ENCODE measurements at regions not wholly inside any gene's neighbourhood (a gene's known extent, or its start where the extent isn't known, plus 50 kb on each side); places are given as distances from the start of the nearest gene placed in this dataset.

- no peak for DNase-seq (ENCODE audit: low read depth in 1 of 2, low spot score in 1 of 2)
- in situ Hi-C loops (cut with HindIII; ENCODE audit: low pct_unique_long_range_greater_than_20kb, low sequenced_read_pairs), result no loop called here
- no peak for TF ChIP-seq JUND (IDR thresholded peaks at IDR 0.05; ENCODE audit: low read depth)
Measured at GRCh38 chr5:15241216-15241821, 258.7 kb upstream of the FBXL7 start.

GRCh38 chr5:15238006-15238405 lies 262.0 kb upstream of the FBXL7 start:
- no peak for TF ChIP-seq JUND (IDR thresholded peaks at IDR 0.05; ENCODE audit: low read depth)
- DNase-seq (ENCODE audit: low read depth in 1 of 2, low spot score in 1 of 2), result no peak
- in situ Hi-C loops (cut with HindIII; ENCODE audit: low pct_unique_long_range_greater_than_20kb, low sequenced_read_pairs), result no loop called here

- no peak for DNase-seq (ENCODE audit: low read depth in 1 of 2, low spot score in 1 of 2)
- in situ Hi-C loops (cut with HindIII; ENCODE audit: low pct_unique_long_range_greater_than_20kb, low sequenced_read_pairs), result no loop called here
- no peak for TF ChIP-seq JUND (IDR thresholded peaks at IDR 0.05; ENCODE audit: low read depth)
Measured at GRCh38 chr5:15236911-15237508, 263.0 kb upstream of the FBXL7 start.

- in situ Hi-C loops (cut with HindIII; ENCODE audit: low pct_unique_long_range_greater_than_20kb, low sequenced_read_pairs), result no loop called here
- no peak for TF ChIP-seq JUND (IDR thresholded peaks at IDR 0.05; ENCODE audit: low read depth)
- no peak for DNase-seq (ENCODE audit: low read depth in 1 of 2, low spot score in 1 of 2)
Measured at GRCh38 chr5:15234911-15235310, 265.1 kb upstream of the FBXL7 start.

GRCh38 chr5:15234366-15234765 lies 265.6 kb upstream of the FBXL7 start:
- TF ChIP-seq JUND (IDR thresholded peaks at IDR 0.05; ENCODE audit: low read depth), result no peak
- DNase-seq (ENCODE audit: low read depth in 1 of 2, low spot score in 1 of 2), result no peak
- in situ Hi-C loops (cut with HindIII; ENCODE audit: low pct_unique_long_range_greater_than_20kb, low sequenced_read_pairs), result no loop called here

- TF ChIP-seq JUND (IDR thresholded peaks at IDR 0.05; ENCODE audit: low read depth), result no peak
- in situ Hi-C loops (cut with HindIII; ENCODE audit: low pct_unique_long_range_greater_than_20kb, low sequenced_read_pairs), result no loop called here
- DNase-seq (ENCODE audit: low read depth in 1 of 2, low spot score in 1 of 2), result no peak
Measured at GRCh38 chr5:15233566-15233965, 266.4 kb upstream of the FBXL7 start.

- in situ Hi-C loops (cut with HindIII; ENCODE audit: low pct_unique_long_range_greater_than_20kb, low sequenced_read_pairs), result no loop called here
- no peak for DNase-seq (ENCODE audit: low read depth in 1 of 2, low spot score in 1 of 2)
- TF ChIP-seq JUND (IDR thresholded peaks at IDR 0.05; ENCODE audit: low read depth), result no peak
Measured at GRCh38 chr5:15222156-15222555, 277.8 kb upstream of the FBXL7 start.

- in situ Hi-C loops (cut with HindIII; ENCODE audit: low pct_unique_long_range_greater_than_20kb, low sequenced_read_pairs), result no loop called here
- DNase-seq (ENCODE audit: low read depth in 1 of 2, low spot score in 1 of 2), result no peak
- no peak for TF ChIP-seq JUND (IDR thresholded peaks at IDR 0.05; ENCODE audit: low read depth)
Measured at GRCh38 chr5:15220642-15221173, 279.3 kb upstream of the FBXL7 start.

GRCh38 chr5:15215056-15215455 lies 284.9 kb upstream of the FBXL7 start:
- in situ Hi-C loops (cut with HindIII; ENCODE audit: low pct_unique_long_range_greater_than_20kb, low sequenced_read_pairs), result no loop called here
- no peak for TF ChIP-seq JUND (IDR thresholded peaks at IDR 0.05; ENCODE audit: low read depth)
- DNase-seq (ENCODE audit: low read depth in 1 of 2, low spot score in 1 of 2), result no peak

- no peak for TF ChIP-seq JUND (IDR thresholded peaks at IDR 0.05; ENCODE audit: low read depth)
- in situ Hi-C loops (cut with HindIII; ENCODE audit: low pct_unique_long_range_greater_than_20kb, low sequenced_read_pairs), result no loop called here
Measured at GRCh38 chr5:15214010-15214409, 286.0 kb upstream of the FBXL7 start.

GRCh38 chr5:15209053-15209762 lies 290.8 kb upstream of the FBXL7 start:
- DNase-seq (ENCODE audit: low read depth in 1 of 2, low spot score in 1 of 2), result no peak
- TF ChIP-seq JUND (IDR thresholded peaks at IDR 0.05; ENCODE audit: low read depth), result no peak
- in situ Hi-C loops (cut with HindIII; ENCODE audit: low pct_unique_long_range_greater_than_20kb, low sequenced_read_pairs), result no loop called here

More at GRCh38 chr5:15214010-15214409, 286.0 kb upstream of the FBXL7 start:
- DNase-seq (ENCODE audit: low read depth in 1 of 2, low spot score in 1 of 2), result no peak

GRCh38 chr5:15206133-15206532 lies 293.8 kb upstream of the FBXL7 start:
- no peak for TF ChIP-seq JUND (IDR thresholded peaks at IDR 0.05; ENCODE audit: low read depth)
- DNase-seq (ENCODE audit: low read depth in 1 of 2, low spot score in 1 of 2), result no peak
- in situ Hi-C loops (cut with HindIII; ENCODE audit: low pct_unique_long_range_greater_than_20kb, low sequenced_read_pairs), result no loop called here

- in situ Hi-C loops (cut with HindIII; ENCODE audit: low pct_unique_long_range_greater_than_20kb, low sequenced_read_pairs), result no loop called here
- DNase-seq (ENCODE audit: low read depth in 1 of 2, low spot score in 1 of 2), result no peak
- no peak for TF ChIP-seq JUND (IDR thresholded peaks at IDR 0.05; ENCODE audit: low read depth)
Measured at GRCh38 chr5:15203376-15203775, 296.6 kb upstream of the FBXL7 start.
